ENCODE measurements at regions not wholly inside any gene's neighbourhood (a gene's known extent, or its start where the extent isn't known, plus 50 kb on each side); places are given as distances from the start of the nearest gene placed in this dataset.
A peak's percentile ranks its signal among the peaks of the same experiment; 100 is the strongest.

GRCh38 chr1:29876902-29877301, 640.6 kb downstream of the PTPRU start:
- no peak for DNase-seq (ENCODE audit: low read depth)
- H3K4me3 ChIP-seq (ENCODE audit: low read depth, low read length): no peak overlapping the region
- peak; percentile 23 for TF ChIP-seq CTCF (IDR thresholded peaks at IDR 0.05; ENCODE audit: low read depth, low read length, missing control alignments)

GRCh38 chr1:29876441-29876840, 640.1 kb downstream of the PTPRU start:
- no peak for DNase-seq (ENCODE audit: low read depth)
- no peak for TF ChIP-seq CTCF (IDR thresholded peaks at IDR 0.05; ENCODE audit: low read depth, low read length, missing control alignments)
- H3K4me3 ChIP-seq (ENCODE audit: low read depth, low read length): no peak overlapping the region

DNA sequence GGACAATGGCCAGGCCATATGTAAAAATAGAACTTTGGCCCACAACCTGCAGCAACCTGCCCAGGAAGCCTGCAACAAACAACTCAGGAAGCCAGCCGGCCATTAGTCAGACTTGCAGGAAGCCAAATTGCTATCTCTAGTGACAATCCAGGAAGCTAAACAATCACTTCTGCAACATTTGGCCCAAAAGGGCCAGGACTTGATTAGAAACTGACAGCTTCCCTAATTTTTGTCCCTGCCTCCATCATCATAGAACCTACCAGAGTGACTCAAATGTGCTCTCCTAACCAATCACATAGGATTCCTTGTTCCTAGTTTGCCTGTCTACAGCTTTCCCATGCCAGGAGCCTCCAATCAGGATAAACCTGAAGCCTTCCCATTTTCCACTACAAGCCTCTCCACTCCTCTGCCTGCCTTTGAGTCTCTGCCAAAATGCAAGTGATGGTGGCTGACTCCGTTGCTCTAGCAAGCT, 639.3 kb downstream of the PTPRU start:
- no peak for DNase-seq (ENCODE audit: low read depth)
- TF ChIP-seq CTCF (IDR thresholded peaks at IDR 0.05; ENCODE audit: low read depth, low read length, missing control alignments): no peak
- no peak overlapping the region for H3K4me3 ChIP-seq (ENCODE audit: low read depth, low read length)

DNA sequence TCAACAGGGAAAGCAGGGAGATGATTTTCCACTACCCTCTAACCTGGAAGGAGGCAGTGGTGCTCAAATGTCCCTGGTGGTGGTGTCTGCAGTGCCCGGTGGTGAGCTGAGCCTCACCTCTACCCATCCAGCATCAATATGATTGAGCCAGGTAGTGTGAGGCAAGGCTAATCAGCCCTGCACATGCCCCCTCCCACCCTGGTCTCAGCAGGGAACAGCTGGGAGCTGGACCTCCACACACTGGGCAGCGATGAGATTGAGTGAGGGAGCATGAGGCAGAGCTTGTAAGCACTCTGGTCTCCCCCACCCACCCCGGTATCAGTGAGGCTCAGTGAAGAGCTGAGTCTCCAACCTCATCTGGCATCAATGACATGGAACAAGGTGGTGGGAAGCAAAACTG, 634.3 kb downstream of the PTPRU start:
- no peak for DNase-seq (ENCODE audit: low read depth)
- TF ChIP-seq CTCF (IDR thresholded peaks at IDR 0.05; ENCODE audit: low read depth, low read length, missing control alignments): no peak
- H3K4me3 ChIP-seq (ENCODE audit: low read depth, low read length): no peak overlapping the region

GRCh38 chr1:29869802-29870201, 633.5 kb downstream of the PTPRU start:
- no peak overlapping the region for H3K4me3 ChIP-seq (ENCODE audit: low read depth, low read length)
- DNase-seq (ENCODE audit: low read depth): no peak
- no peak for TF ChIP-seq CTCF (IDR thresholded peaks at IDR 0.05; ENCODE audit: low read depth, low read length, missing control alignments)

DNA sequence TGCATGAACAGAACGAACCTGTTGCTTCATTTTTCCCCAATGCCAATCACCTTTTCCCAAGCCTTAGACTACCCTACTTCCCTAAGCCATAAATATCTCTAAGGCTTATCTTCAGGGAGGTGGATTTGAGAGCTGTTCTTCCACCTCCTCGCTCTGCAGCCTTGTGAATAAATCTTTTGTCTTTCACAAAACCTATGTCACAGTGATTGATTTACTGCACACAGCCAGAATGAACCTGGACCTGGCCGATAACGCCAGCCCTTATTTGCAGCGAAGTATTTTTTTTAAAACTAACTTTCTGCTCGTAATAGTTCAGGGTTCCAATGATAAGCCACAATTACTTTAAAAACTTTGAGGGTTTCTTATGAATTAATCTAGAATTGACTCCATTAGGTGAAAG, 632.6 kb downstream of the PTPRU start:
- no peak for TF ChIP-seq CTCF (IDR thresholded peaks at IDR 0.05; ENCODE audit: low read depth, low read length, missing control alignments)
- DNase-seq (ENCODE audit: low read depth): no peak
- no peak overlapping the region for H3K4me3 ChIP-seq (ENCODE audit: low read depth, low read length)

DNA sequence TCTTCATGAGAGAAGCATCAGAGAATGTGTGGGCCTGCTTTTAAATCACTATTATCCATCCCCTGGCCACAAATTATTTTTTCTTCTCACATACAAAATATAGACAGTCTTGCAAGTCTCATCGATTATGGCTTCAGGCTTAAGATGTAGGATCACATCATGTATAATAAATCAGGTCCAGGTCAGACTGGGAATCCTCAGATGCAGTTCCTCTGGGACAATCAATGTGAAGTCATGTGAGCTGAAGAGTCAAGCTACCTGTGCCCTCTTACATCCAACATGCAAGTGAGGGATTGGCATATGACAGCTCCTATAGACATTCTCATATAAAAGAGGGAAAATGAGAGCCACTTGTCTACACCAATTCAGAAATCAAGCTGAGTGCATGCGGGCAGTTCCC, 631.8 kb downstream of the PTPRU start:
- DNase-seq (ENCODE audit: low read depth): no peak
- no peak for TF ChIP-seq CTCF (IDR thresholded peaks at IDR 0.05; ENCODE audit: low read depth, low read length, missing control alignments)
- H3K4me3 ChIP-seq (ENCODE audit: low read depth, low read length): no peak overlapping the region
